Astrocyte of the cerebellum (primary cell): ENCODE measurements at regions not wholly inside any gene's neighbourhood (a gene's known extent, or its start where the extent isn't known, plus 50 kb on each side); places are given as distances from the start of the nearest gene placed in this dataset.

Experiments
- DNase-seq: peaks from one replicate; pipeline ENCODE4 v3.0.0-alpha.2; 2011; ENCODE audit warnings: low read depth
- H3K4me3 ChIP-seq: 2 replicates; pipeline ENCODE4 v1.5.1; 2011; ENCODE audit warnings: mild to moderate bottlenecking, low read depth, low read length, moderate library complexity
- CTCF ChIP-seq: IDR thresholded peaks from 2 replicates; pipeline ENCODE4 v1.5.1; 2012; ENCODE audit warnings: low read length, low read depth, moderate library complexity, mild to moderate bottlenecking; ENCODE audit errors: missing control alignments
- in situ Hi-C: cut with HindIII; loops from 2 replicates; pipeline ENCODE4 v1.10.0; 2017; ENCODE audit warnings: low sequenced_read_pairs

- DNase-seq = peak; percentile 82
- in situ Hi-C loops = no loop called here
- H3K4me3 ChIP-seq = no peak overlapping the region
- no peak for TF ChIP-seq CTCF
These were observed 285.8 kb upstream of the GRIP1 start for GRCh38 chr12:66964629-66965028.

- TF ChIP-seq CTCF = no peak
- in situ Hi-C loops = no loop called here
These were observed 286.7 kb upstream of the GRIP1 start for GRCh38 chr12:66965621-66966020.

GRCh38 chr12:66971816-66972215 is 292.9 kb upstream of the GRIP1 start:
- in situ Hi-C loops = no loop called here
- no peak for DNase-seq
- no peak overlapping the region for H3K4me3 ChIP-seq
- no peak for TF ChIP-seq CTCF

More at GRCh38 chr12:66965621-66966020, 286.7 kb upstream of the GRIP1 start:
- no peak for DNase-seq
- H3K4me3 ChIP-seq = no peak overlapping the region

GRCh38 chr12:66976526-66976925 is 292.6 kb upstream of the CAND1 start:
- in situ Hi-C loops = no loop called here
- no peak for DNase-seq
- TF ChIP-seq CTCF = no peak

GRCh38 chr12:66978802-66979201 is 290.4 kb upstream of the CAND1 start:
- in situ Hi-C loops = no loop called here
- H3K4me3 ChIP-seq = no peak overlapping the region
- DNase-seq = no peak
- no peak for TF ChIP-seq CTCF

More at GRCh38 chr12:66976526-66976925, 292.6 kb upstream of the CAND1 start:
- H3K4me3 ChIP-seq = no peak overlapping the region

- TF ChIP-seq CTCF = no peak
- no peak for DNase-seq
- no peak overlapping the region for H3K4me3 ChIP-seq
- in situ Hi-C loops = no loop called here
These were observed 289.9 kb upstream of the CAND1 start for GRCh38 chr12:66979251-66979650.

GRCh38 chr12:66984077-66984476 is 285.1 kb upstream of the CAND1 start:
- in situ Hi-C loops = no loop called here
- DNase-seq = no peak
- TF ChIP-seq CTCF = no peak
- no peak overlapping the region for H3K4me3 ChIP-seq
